ENCODE measurements at regions not wholly inside any gene's neighbourhood (a gene's known extent, or its start where the extent isn't known, plus 50 kb on each side); places are given as distances from the start of the nearest gene placed in this dataset.

DNA sequence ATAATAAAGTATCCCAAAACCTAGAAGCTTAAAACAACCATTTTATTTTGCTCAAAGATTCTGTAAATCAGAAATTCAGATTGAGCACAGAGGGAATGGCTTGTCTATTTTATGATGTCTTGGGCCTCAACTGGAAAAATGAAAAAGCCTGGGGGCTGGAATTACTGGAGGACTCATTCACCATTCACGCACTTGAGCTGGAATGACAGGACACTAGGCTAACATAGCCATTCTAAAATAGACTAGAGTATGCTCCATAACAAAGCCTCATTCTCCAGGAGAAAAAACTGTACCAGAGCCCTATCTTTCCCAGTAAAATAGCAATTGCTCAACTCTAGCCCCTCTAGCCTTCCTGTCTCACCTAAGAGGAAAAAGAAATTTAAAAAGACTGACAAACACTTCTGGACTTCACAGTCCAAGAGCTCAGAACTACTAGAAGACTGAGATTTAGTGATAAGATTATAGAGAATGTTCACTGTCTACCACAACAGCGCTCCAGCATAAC lies 145.4 kb upstream of the BTBD3 start:
- TF ChIP-seq, protein P1, sequence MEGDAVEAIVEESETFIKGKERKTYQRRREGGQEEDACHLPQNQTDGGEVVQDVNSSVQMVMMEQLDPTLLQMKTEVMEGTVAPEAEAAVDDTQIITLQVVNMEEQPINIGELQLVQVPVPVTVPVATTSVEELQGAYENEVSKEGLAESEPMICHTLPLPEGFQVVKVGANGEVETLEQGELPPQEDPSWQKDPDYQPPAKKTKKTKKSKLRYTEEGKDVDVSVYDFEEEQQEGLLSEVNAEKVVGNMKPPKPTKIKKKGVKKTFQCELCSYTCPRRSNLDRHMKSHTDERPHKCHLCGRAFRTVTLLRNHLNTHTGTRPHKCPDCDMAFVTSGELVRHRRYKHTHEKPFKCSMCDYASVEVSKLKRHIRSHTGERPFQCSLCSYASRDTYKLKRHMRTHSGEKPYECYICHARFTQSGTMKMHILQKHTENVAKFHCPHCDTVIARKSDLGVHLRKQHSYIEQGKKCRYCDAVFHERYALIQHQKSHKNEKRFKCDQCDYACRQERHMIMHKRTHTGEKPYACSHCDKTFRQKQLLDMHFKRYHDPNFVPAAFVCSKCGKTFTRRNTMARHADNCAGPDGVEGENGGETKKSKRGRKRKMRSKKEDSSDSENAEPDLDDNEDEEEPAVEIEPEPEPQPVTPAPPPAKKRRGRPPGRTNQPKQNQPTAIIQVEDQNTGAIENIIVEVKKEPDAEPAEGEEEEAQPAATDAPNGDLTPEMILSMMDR (IDR thresholded peaks at IDR 0.05): no peak
- TF ChIP-seq POLR2AphosphoS5 (IDR thresholded peaks at IDR 0.05; ENCODE audit: low read depth, low read length) (no peak), TCF7L2 (IDR thresholded peaks at IDR 0.05; ENCODE audit: low read depth, low read length) (no peak)

All from Panc1 (cell line).